HS-5 (cell line): ENCODE measurements at regions not wholly inside any gene's neighbourhood (a gene's known extent, or its start where the extent isn't known, plus 50 kb on each side); places are given as distances from the start of the nearest gene placed in this dataset.
A peak's percentile ranks its signal among the peaks of the same experiment; 100 is the strongest.
"Not testable (repeated sequence)": the region's sequence is repeated elsewhere in the genome, so short reads cannot be mapped to it uniquely, and the experiment has no call there.

Source experiments
- DNase-seq: peaks from one replicate; pipeline ENCODE4 v3.0.0-alpha.2; 2012; ENCODE audit warnings: low read depth

DNA sequence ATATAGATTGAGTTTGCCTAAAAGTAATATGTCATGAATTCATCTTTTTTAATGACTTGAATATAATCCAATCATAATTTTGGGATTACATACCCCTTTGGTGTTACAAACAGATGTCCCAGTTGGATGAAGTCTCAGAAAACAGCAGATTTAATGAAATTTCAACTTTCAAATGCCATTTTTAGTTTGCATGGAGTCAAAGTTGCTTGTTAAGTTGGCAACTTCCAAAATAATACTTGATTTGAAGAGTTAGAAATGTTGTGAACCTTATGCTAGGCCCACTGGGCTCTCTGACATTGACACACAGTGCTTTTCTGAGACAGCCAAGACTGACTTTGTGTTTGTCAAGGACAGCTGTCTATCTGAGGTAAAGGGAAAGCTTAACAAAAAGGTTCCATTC lies 248.1 kb downstream of the KIF20B start:
- DNase-seq, result no peak

DNA sequence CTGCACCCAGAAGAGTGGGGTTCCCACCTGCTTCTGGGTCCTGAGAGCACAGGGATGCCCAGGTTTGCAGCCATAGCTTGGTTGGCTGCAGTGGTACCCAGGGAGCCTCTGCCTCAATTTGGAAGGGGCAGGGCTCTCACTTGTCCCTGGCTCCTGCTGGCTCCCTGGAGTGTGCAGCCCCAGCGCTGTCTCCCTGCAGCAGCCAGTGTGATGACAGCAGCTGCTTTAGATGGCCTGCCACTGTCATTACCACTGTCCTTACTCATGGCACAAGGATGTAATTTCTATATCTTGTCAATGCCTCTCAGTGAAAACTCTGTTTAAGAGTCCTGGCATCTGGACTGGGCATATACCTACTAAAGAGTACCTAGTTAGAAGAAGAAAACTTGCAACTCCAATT lies 250.9 kb downstream of the KIF20B start:
- no peak for DNase-seq

DNA sequence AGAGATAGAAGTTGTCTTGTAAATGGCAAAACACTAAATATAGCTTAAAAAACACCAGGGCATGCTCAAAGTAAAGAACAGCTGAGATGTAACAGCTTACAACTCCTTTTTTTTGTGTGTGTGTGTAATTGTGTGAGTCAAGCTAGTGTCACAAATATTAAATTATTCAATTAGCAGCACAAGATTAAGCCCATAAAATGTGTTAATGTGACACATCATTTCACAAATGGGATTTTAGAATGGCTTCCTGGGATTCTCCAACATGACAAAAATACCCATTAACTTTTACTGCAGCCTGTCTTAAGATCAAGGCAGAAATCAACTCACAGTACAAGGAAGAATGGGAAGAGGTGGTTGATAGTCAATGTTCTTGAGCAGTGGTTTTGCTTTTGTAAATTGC lies 251.4 kb downstream of the KIF20B start:
- no peak for DNase-seq

DNA sequence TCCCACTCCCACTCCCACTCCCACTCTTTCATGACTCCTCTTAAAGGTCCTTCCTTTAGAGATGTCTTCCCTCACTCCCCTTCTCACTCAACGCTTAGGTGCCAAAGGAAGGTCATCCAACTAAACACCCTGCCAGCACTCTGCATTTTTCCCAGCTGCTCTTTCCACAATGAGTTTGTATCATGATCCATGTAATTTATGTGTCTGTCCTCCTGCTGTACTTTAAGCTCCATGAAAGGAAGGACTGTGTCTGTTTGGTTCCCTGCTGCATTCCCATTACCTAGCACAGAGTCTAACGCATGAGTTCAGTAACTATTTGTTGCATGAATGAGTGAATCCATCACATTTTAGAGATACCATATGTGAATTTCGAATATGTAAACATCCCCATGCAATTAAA lies 252.7 kb downstream of the KIF20B start:
- no peak for DNase-seq

DNA sequence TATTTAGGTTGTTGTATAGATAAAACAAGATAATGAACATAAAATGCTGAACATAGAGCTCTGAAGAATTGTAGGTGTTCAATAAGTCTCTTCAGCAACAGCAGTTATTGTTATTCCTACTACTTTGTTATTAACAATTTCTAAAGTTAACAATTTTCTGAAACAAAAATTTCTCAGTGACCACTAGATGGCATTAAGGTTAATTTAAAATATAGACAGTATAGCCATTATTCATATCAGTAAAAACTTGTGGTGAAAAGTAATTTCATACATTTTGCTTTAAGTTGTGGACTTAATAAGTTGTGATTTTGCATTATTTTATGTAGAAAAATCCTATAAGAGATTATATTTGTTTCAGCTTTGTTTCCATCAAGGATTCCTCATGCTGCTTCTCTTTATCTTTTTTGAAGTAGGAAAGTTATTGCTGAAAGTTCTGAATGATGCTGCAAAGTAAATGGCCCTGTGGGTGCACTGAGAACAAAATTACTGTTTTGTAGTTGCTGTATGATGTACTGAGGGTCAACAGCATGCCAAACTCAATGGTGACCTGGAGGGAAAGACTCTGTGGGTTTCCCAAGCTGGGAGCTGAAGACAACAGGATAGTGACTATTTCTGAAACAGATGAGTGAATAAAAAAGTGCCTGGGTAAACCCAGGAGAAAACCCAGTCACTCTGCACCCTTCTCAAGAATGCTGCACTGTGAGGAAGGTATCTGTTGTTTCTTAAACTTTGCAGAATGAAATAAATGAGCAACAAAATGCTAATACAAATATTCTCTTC lies 253.6 kb downstream of the KIF20B start:
- DNase-seq, result no peak

DNA sequence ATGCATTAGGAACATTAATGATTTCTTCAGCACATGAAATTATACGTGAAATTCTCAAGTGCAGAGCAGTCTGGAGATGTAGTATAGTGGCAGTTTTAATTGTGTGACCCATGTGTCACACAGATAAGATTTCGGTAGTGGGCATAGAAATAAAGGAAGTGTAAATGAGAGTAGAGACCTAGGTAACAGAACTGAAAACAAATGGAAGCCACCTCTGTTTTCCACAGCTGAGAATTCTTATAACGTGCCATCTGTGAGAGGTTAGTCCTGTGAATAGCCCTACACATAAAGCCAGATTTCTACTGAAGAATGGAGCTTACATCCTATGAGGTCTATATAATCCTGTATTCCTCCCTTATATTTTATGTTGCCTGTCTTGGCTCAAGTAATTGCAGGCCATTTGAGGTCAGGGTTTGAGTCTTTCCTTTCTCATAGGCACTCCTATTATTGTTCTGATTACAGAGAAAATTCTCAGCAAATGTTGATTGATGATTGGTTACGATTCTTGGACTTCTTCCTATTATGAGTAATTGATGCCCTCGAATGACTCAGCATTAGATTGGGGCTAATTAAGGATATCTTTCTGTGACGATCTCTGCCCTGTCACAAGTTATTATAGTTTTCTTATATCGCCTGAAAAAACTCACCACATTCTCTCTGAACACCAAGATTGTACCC lies 258.2 kb downstream of the KIF20B start:
- DNase-seq, result no peak

DNA sequence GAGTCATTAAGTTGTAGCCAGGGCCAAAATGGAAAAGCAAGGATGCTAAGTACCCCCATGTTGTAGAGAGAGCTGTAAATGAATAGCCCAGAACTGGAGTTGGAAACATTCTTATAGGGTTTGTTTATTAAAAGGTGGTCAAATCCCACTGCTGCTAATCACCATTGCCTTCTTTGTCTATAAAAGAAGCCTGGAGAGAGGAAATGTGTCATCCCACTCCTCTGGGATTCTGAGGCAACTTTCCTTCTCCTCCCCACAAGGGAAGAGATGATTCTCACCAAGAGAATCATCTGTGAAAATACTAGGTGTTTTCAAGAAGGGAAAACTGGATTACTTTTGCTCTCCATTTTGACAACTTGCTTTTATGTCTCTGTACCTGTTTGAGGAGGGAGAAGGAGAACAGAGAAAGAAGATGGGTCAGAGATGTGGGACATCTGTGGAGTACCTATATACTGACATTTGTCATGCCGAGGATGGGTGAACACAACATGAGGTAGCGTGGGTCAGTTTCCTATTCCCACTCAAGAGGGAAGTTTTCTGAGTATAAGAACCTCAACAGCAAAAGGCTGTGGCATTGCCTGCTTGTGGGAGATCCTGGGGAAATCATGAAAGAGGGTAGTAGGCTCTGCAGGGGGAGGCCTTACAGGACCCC lies 262.2 kb downstream of the KIF20B start:
- no peak for DNase-seq

DNA sequence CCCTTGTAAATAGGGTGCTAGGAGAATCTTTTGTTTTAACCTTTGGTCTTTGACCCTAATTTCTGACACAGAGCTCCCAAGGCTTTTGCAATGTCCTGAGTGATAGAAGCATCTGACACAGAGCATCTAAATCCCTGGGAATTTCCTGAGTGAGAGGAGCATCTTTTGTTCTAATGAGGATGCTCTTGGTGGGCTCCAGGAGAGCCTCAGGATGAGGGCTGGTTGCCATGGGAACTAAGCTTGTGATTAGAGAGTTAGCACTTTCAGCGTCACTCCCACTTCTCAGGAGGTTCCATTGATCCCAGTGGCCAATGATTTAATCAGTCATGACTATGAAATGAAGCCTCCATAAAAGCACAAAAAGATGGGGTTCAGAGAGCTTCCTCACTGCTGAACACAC lies 264.8 kb downstream of the KIF20B start:
- no peak for DNase-seq

DNA sequence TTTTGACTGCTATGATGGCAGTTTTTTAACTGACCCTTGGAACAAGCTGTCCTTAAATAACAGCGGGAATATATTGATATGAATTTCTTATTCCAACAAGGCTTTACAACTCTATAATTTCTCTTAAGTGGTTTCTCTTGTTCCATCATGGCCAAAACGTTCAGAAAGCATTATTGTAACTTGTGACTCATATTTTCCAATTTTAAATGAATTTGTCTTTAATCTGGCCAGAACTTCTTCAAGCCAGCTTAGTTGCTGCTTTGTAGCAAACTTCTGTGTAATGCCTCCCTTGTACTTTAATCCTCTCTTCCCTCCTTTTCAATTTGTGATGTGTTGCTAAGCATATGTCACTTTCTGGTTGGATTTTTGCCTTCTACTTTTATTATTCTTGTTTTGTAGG lies 271.9 kb downstream of the KIF20B start:
- DNase-seq, result no peak

DNA sequence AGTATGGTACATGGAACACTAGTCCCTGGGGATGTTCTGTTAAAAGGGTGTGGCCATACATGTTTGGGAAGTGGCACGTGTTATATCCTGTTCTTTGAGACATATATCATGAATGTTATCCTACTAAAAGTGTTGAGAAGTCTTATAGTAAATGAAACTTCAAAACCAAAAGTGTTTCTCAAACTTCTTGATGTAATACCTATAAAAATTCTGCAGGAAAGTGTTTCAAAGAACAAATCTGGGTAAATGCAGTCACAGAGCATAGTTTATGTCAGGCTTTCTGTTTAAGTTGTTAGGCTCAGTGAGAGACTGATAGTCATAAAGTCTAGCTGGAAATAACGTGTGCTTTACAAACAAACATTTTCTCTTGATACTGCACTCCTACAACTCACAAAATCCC lies 273.7 kb downstream of the KIF20B start:
- no peak for DNase-seq

DNA sequence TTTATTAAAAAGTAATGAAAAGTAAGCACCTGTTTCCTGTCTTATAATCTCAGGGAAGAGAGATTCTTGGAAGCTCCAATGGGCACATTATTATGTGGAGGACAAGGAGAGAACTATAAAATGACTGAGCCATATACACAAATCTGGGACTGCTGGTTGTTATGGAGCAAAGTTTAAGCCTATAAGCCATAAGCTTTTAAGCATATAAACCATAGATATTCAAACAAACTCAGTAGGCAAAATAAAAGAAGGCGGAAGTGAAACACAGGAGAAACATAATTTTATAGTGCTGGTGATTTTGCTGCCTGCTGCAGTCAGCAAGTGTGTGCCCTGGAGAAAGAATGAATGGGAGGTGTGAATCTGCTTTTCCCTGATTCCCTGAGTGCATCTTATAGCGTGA lies 274.4 kb downstream of the KIF20B start:
- DNase-seq, result no peak

DNA sequence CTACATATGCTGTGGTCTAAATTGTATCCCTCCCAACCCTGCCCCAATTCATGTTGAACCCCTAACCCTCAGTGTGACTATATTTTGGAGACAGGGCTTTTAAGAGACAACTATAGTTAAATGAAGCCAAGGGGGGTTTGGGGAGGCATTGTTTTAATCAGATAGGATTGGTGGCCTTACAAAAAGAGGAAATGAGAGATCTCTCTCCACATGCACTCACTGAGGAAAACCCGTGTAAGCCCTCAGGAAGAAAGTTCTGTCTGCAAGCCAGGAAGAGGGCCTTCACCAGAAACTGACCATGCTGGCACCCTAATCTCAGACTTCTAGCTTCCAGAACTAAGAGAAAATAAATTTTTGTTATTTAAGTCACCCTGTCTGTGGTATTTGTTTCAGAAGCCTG lies 276.7 kb downstream of the KIF20B start:
- no peak for DNase-seq

DNA sequence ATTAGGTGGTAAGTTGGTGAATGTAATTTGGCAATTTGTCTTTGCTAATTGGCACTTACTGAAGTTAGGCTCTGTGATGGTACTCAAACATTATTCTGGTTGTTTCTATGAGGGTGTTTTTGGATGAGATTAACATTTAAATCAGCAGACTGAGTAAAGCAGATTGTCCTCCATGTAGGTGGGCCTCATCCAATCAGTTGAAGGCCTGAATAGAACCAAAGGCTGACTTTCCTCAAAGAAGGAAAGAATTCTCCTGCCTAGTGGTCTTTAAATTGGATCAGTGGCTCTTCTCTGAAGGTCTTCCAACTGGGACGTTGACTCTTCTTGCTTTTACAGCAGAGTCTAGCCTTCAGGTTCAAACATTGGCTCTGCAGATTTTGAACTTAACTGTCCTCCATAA lies 278.3 kb downstream of the KIF20B start:
- DNase-seq, result no peak

DNA sequence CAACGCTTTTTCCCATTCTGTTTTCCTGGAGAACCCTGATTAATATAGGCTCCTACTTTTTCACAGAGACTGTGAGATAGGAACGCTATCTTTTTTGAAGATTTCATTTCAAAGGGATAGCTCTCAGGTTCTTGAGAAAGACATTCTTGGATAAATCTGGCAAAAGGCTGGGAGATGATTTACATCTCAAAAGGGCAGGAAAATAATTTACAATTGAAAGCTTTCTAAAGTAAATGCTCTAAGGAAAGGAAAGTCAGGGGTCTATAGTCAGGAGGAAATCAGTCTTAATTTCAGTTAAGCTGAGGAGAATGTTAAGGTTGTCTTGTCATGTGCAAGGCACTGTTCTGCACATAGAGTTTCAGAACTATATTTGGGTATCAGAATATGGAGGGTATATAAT lies 278.8 kb downstream of the KIF20B start:
- no peak for DNase-seq

DNA sequence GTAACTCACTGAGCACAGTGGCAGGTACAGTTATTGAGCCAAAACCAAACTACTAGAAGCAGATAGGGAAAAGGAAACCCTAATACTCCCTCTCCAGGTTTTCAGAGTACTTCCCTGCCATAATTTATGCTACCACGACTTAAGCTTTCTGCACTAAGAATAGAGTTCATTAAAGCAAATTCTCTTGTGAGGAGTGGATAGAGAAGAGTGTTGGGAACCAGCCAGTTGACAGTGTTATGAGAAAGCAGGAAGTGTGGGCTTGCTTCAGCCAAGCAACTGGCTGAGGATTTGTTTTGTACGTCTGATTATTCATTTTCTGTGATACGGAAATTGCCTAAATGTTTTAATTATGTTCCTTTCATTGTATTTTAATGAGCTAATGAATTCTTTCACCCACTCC lies 280.5 kb downstream of the KIF20B start:
- no peak for DNase-seq

DNA sequence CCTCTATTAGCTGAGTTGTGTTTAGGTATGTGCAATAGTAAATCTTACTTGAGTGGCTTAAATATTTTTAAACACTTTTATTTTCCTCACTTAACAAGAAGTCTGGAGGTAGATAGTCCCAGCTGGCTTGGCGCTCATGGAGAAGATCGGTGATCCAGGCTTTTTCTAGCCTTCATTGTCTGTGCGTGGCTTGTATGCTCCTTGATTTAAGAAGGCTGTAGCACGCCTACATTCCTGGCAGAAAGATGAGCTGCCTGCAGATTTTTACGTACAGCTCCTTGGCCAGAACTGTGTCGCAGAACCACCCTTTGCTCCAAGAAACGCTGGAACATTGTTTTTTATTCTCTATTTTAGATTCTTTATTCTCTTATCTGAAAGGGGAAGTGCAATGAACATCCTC lies 284.1 kb downstream of the KIF20B start:
- no peak for DNase-seq

DNA sequence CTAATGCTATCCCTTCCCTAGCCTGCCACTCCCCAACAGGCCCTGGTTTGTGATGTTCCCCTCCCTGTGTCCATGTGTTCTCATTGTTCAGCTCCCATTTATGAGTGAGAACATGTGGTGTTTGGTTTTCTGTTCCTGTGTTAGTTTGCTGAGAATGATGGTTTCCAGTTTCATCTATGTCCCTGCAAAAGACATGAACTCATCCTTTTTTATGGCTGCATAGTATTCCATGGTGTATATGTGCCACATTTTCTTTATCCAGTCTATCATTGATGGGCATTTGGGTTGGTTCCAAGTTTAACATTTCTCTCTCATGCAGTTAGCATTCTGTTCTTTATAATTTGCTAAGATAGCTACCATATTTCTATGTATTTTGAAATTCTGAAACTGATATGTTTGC lies 287.0 kb downstream of the KIF20B start:
- DNase-seq, result not testable (repeated sequence)

DNA sequence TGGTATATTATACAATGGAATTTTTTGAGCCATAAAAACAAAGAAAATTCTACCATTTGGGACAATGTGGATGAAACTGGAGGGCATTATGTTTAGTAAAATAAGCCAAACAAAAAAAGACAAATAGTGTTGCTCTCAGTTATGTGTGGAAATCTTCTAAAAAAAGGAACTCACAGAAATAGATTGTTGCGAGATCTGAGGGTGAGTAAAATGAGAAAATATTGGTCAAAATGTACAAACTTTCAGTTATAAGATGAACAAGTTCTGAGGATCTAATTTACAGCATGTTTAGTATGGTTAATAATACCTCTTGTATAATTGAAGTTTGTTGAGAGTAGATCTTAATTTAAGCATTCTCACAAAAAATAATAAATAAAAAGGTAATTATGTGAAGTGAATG lies 291.2 kb downstream of the KIF20B start:
- DNase-seq, result no peak

DNA sequence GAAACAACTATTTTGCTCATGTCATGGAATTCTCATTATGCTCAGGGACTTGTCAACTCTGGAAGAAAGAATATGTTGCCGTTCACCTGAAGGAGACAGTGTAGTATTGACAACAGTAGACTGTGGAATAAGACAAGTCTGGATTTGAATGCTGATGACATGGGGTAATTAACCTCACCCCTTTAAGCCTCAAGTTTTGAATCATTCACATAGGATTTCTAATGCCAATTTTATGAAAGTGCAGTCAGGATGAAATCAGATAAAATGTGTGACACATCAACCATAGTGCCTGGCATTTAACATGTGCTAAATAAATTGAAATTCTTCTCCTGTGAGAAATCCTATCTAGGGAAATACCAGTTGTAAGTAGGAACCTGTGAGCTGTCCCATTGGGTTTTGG lies 305.8 kb downstream of the KIF20B start:
- peak; percentile 84 for DNase-seq

DNA sequence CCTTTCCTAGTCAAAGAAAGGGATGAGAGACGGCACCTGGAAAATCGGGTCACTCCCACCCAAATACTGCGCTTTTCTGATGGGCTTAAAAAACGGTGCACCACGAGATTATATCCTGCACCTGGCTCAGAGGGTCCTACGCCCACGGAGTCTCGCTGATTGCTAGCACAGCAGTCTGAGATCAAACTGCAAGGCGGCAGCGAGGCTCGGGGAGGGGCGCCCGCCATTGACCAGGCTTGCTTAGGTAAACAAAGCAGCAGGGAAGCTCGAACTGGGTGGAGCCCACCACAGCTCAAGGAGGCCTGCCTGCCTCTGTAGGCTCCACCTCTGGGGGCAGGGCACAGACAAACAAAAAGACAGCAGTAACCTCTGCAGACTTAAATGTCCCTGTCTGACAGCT lies 309.9 kb downstream of the KIF20B start:
- not testable (repeated sequence) for DNase-seq

DNA sequence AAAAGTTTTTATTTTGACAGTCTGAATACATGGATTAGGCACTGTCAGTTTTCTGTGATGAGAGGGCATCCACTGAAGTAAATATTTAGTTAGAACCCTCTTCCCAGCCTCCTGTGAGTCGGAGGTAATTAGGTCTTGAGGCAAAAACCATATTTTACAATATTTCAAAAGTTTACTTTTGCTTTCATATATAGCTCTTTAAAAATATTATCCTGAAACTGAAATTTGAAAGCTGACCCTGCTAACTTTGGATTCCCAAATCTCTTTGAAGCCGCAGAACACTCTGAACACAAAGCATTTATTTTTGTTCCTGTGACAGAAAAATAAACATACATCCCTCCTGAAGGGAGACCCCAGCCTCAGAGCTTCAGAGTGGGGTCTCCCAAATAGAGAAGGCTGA lies 317.4 kb downstream of the KIF20B start:
- no peak for DNase-seq

DNA sequence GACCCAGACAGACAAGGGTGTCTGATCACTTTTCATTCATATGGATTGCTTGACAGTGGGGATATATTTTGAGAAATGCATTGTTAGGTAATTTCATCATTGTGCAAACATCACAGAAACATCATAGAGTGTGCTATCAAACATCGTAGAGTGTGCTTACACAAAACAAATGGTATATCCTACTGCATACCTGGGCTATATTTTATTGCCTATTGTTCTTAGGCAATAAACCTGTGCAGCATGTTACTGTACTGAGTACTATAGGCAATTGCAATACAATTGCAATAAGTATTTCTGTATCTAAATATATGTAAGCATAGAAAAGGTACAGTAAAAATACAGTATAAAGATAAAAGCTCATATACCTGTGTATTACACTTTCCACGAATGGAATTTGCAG lies 319.1 kb downstream of the KIF20B start:
- no peak for DNase-seq

DNA sequence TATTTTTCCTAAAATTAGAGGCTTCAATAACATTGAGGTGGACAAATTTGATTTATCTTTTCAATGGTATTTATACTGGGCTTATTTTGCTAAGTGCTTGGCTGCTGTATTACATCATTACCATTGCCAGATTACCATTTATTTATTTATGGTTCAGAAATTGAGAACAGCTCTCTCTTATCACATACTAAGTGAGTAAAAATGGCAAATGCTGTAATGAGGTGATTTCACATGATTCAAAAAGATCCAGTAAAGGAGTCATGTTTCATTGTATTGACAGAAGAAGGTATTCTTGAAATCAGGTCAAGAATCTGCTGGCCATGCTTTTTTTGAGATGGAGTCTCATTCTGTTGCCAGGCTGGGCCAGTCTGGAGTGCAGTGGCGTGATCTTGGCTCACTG lies 322.6 kb downstream of the KIF20B start:
- no peak for DNase-seq

DNA sequence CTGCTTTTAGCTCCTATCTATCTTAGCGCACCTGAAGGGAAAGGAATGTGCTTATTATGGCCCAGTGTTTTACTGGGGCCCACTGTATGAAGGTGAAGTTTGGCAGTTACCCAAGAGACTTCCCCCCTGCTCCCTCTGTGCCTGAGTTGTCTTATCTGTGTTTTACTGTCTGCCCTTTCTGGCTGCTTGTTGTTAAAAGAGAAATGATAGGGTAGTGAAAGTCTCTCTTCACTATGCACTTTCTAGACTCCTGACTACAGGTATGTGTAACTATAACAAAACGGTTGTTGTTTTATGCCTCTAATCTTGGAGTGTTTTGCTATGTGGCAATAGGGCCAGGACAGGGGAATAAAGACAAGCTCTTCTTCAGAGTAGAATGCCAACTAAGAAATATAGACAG lies 326.9 kb downstream of the KIF20B start:
- DNase-seq, result no peak
